ENCODE measurements at regions not wholly inside any gene's neighbourhood (a gene's known extent, or its start where the extent isn't known, plus 50 kb on each side); places are given as distances from the start of the nearest gene placed in this dataset.
"Not testable (repeated sequence)": the region's sequence is repeated elsewhere in the genome, so short reads cannot be mapped to it uniquely, and the experiment has no call there.

GRCh38 chr2:222760301-222760897 is 88.9 kb downstream of the MOGAT1 start:
- no peak for DNase-seq (ENCODE audit: low spot score)

- no peak for DNase-seq (ENCODE audit: low spot score)
Measured at GRCh38 chr2:222761888-222762287, 90.4 kb downstream of the MOGAT1 start.

- DNase-seq (ENCODE audit: low spot score) = no peak
Measured at GRCh38 chr2:222762342-222762741, 90.9 kb downstream of the MOGAT1 start.

GRCh38 chr2:222765883-222766282 is 94.4 kb downstream of the MOGAT1 start:
- not testable (repeated sequence) for DNase-seq (ENCODE audit: low spot score)

- DNase-seq (ENCODE audit: low spot score) = not testable (repeated sequence)
Measured at GRCh38 chr2:222768019-222768418, 92.8 kb upstream of the ACSL3 start.

GRCh38 chr2:222769446-222769845 is 91.4 kb upstream of the ACSL3 start:
- no peak for DNase-seq (ENCODE audit: low spot score)

- no peak for DNase-seq (ENCODE audit: low spot score)
Measured at GRCh38 chr2:222769941-222770340, 90.9 kb upstream of the ACSL3 start.

- DNase-seq (ENCODE audit: low spot score) = no peak
Measured at GRCh38 chr2:222771832-222772231, 89.0 kb upstream of the ACSL3 start.

- no peak for DNase-seq (ENCODE audit: low spot score)
Measured at GRCh38 chr2:222774941-222775340, 85.9 kb upstream of the ACSL3 start.

GRCh38 chr2:222776792-222777191 is 84.0 kb upstream of the ACSL3 start:
- no peak for DNase-seq (ENCODE audit: low spot score)

GRCh38 chr2:222778400-222778799 is 82.4 kb upstream of the ACSL3 start:
- no peak for DNase-seq (ENCODE audit: low spot score)

GRCh38 chr2:222779145-222779832 is 81.5 kb upstream of the ACSL3 start:
- DNase-seq (ENCODE audit: low spot score) = no peak

- no peak for DNase-seq (ENCODE audit: low spot score)
Measured at GRCh38 chr2:222780051-222780450, 80.8 kb upstream of the ACSL3 start.

- DNase-seq (ENCODE audit: low spot score) = no peak
Measured at GRCh38 chr2:222782201-222782730, 78.6 kb upstream of the ACSL3 start.

GRCh38 chr2:222783592-222783991 is 77.2 kb upstream of the ACSL3 start:
- no peak for DNase-seq (ENCODE audit: low spot score)

- DNase-seq (ENCODE audit: low spot score) = no peak
Measured at GRCh38 chr2:222790932-222791331, 69.9 kb upstream of the ACSL3 start.

GRCh38 chr2:222792001-222792611 is 68.7 kb upstream of the ACSL3 start:
- DNase-seq (ENCODE audit: low spot score) = peak; percentile 46

- DNase-seq (ENCODE audit: low spot score) = no peak
Measured at GRCh38 chr2:222794585-222795449, 66.0 kb upstream of the ACSL3 start.

GRCh38 chr2:222795450-222796357 is 65.1 kb upstream of the ACSL3 start:
- DNase-seq (ENCODE audit: low spot score) = no peak

- DNase-seq (ENCODE audit: low spot score) = no peak
Measured at GRCh38 chr2:222796413-222797103, 64.3 kb upstream of the ACSL3 start.

Data from ureter (tissue), 1 donor.